Heart left ventricle (tissue), 13 donors: ENCODE measurements at regions not wholly inside any gene's neighbourhood (a gene's known extent, or its start where the extent isn't known, plus 50 kb on each side); places are given as distances from the start of the nearest gene placed in this dataset.

Experiments
- POLR2A ChIP-seq, 2 donors: fragments of 450-650 bp; IDR thresholded peaks; one replicate each; pipeline ENCODE4 v1.6.1; 2017; ENCODE audit warnings: antibody characterized with exemption in 2 of 2, mild to moderate bottlenecking in 2 of 2, moderate library complexity in 2 of 2
- TF ChIP-seq, protein P1 (sequence below), 12 donors: fragments of 200-600 bp; sonication (generic) in 4 of 12; IDR thresholded peaks; one replicate each; pipeline versions ENCODE4 v1.5.0 to v1.8.0; 2018 to 2022; ENCODE audit warnings: antibody characterized with exemption in 12 of 12, mild to moderate bottlenecking in 5 of 12
- donor health status: ischemic (EF 13 %, LVEDD 7.1; RV severe dilation, severe dysfunction).
- donor health status: DM: no; HTN: yes; CAD: no.
- donor health status: DM: no; HTN: no; CAD: no.
- donor health status: ischemic (EF 25% LVEDD 6.9; RV normal size, moderate dysfunction).
- donor health status: ischemic (EF 25% LVEDD 5.7; RV mildly dilated, moderate dysfunction).
- donor health status: ischemic (EF 35%, LVEDD 5.7; RV mildly dilated, moderate dysfunction).
- donor health status: nonischemic (EF 11% LVEDD 7.7; RV severe dilation, severe dysfunction).
- donor health status: DM: yes; HTN: yes; CAD: no.
- donor health status: PGD.
- donor health status: ischemic (EF 29% LVEDD 5.4; RV normal size, mild dysfunction).
- donor health status: nonischemic (EF 23%, LVEDD 6.1; RV moderate dilation, normal function).

GRCh38 chr9:13929013-13929412, 384.9 kb downstream of the NFIB start:
- TF ChIP-seq, protein P1, sequence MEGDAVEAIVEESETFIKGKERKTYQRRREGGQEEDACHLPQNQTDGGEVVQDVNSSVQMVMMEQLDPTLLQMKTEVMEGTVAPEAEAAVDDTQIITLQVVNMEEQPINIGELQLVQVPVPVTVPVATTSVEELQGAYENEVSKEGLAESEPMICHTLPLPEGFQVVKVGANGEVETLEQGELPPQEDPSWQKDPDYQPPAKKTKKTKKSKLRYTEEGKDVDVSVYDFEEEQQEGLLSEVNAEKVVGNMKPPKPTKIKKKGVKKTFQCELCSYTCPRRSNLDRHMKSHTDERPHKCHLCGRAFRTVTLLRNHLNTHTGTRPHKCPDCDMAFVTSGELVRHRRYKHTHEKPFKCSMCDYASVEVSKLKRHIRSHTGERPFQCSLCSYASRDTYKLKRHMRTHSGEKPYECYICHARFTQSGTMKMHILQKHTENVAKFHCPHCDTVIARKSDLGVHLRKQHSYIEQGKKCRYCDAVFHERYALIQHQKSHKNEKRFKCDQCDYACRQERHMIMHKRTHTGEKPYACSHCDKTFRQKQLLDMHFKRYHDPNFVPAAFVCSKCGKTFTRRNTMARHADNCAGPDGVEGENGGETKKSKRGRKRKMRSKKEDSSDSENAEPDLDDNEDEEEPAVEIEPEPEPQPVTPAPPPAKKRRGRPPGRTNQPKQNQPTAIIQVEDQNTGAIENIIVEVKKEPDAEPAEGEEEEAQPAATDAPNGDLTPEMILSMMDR (IDR thresholded peaks at IDR 0.05), result no peak
- TF ChIP-seq POLR2A (IDR thresholded peaks at IDR 0.05), result no peak
